ENCODE measurements at regions not wholly inside any gene's neighbourhood (a gene's known extent, or its start where the extent isn't known, plus 50 kb on each side); places are given as distances from the start of the nearest gene placed in this dataset.

DNA sequence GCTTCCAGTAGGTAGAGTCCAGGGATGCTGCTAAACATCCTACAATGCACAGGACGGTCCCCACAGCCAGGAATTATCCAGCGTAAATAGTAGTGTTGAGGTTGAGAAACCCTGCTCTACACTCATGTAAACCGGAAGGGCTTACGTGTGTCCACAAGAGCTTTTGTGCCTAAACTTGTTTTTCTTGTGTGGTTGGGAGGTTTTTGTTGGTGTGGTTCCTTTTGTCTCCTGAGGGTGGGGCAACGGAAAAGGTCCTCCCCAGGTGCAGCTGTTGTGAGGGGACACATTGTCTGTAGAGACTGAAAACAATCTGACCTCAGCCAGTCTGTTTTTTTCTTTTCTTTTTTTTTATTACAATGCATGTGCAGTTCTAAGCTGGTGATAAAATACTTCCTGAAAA lies 72.7 kb upstream of the MGAT5 start:
- no peak overlapping the region for H3K4me2 ChIP-seq (ENCODE audit: insufficient read depth, low read length)
- no peak overlapping the region for H3K27ac ChIP-seq (ENCODE audit: extremely low read depth, low read depth, low read length)
- TF ChIP-seq FOXA3 (CRISPR knock-in tag; conservative IDR thresholded peaks at IDR 0.05 in 1 of 2, IDR thresholded peaks at IDR 0.05 in 1 of 2): no peak
- TF ChIP-seq TAF9B (IDR thresholded peaks at IDR 0.05; ENCODE audit: partially characterized antibody): no peak
- no peak for TF ChIP-seq NCOA4 (IDR thresholded peaks at IDR 0.05; ENCODE audit: partially characterized antibody)
- no peak for TF ChIP-seq ZNF57 (CRISPR knock-in tag; IDR thresholded peaks at IDR 0.05)
- no peak for TF ChIP-seq KAT2B (IDR thresholded peaks at IDR 0.05; ENCODE audit: low read depth, low read length)
- no peak for TF ChIP-seq RREB1 (CRISPR knock-in tag; IDR thresholded peaks at IDR 0.05)
- no peak for TF ChIP-seq RBM34 (IDR thresholded peaks at IDR 0.05; ENCODE audit: borderline replicate concordance, insufficient read depth, low read length)
- no peak for TF ChIP-seq ARID1B (IDR thresholded peaks at IDR 0.05)
- TF ChIP-seq ZNF140 (CRISPR knock-in tag; IDR thresholded peaks at IDR 0.05): no peak
- no peak for TF ChIP-seq ARID2 (IDR thresholded peaks at IDR 0.05)
- no peak for DNase-seq (ENCODE audit: extremely low read depth in 1 of 4, low spot score in 3 of 4)
- no peak overlapping the region for H2AFZ ChIP-seq (ENCODE audit: low read depth, low read length)
- no peak for ATAC-seq
- FAIRE-seq: no peak
- H3K9me1 ChIP-seq (ENCODE audit: control insufficient read depth, insufficient read depth, low read length): no peaks in the 10 kb centered on the region
- no peaks in the 10 kb centered on the region for H3K27me3 ChIP-seq (ENCODE audit: control insufficient read depth in 2 of 2, insufficient read depth in 2 of 2, low read length in 2 of 2)
- H3K4me1 ChIP-seq (replicated peaks in 1 of 2; ENCODE audit: control insufficient read depth in 2 of 2, insufficient read depth in 2 of 2, low read length in 2 of 2): no peaks in the 10 kb centered on the region; a peak in 1 of 5 replicates
- H4K20me1 ChIP-seq (replicated peaks; ENCODE audit: control insufficient read depth, insufficient read depth, low read length): no peaks in the 10 kb centered on the region; the same call in 1 of the 2 replicates
- no peaks in the 10 kb centered on the region for H3K36me3 ChIP-seq (ENCODE audit: control insufficient read depth, insufficient read depth, low read length)
- H3K79me2 ChIP-seq (ENCODE audit: control insufficient read depth, insufficient read depth, low read length): no peaks in the 10 kb centered on the region
- no TSS peak for BruUV-seq (replicated peaks)
- intact Hi-C loops (cut with micrococcal nuclease): no loop called here
- WGBS (ENCODE audit: insufficient coverage, low coverage, missing lambda C conversion rate): 75% methylated on average over 5 of the region's 5 CpGs
- CTCF ChIA-PET (ENCODE audit: low intra/inter-chr PET ratio): no interaction called here
- H3K9me3 ChIP-seq (replicated peaks; ENCODE audit: control insufficient read depth, insufficient read depth, low read depth, low read length): no peaks in the 10 kb centered on the region
- POLR2A ChIA-PET: interaction anchor here (0.8 to 1.2 kb wide), 2 partner anchors 9 to 11 kb away, joined by 3 to 5 read pairs; no protein-coding TSS in a partner anchor
- in situ Hi-C loops (cut with MboI): no loop called here
- no peak overlapping the region for H3K9ac ChIP-seq (ENCODE audit: insufficient read depth in 1 of 2, low read depth in 2 of 2, low read length in 2 of 2)
- H3K4me3 ChIP-seq: no peak overlapping the region
